B cell (primary cell): ENCODE measurements at regions not wholly inside any gene's neighbourhood (a gene's known extent, or its start where the extent isn't known, plus 50 kb on each side); places are given as distances from the start of the nearest gene placed in this dataset.

Experiments
- EZH2 ChIP-seq: IDR thresholded peaks from 2 replicates; pipeline ENCODE4 v1.6.1; 2012; ENCODE audit warnings: borderline replicate concordance, low read depth, mild to moderate bottlenecking, moderate library complexity, low read length; ENCODE audit not compliant: insufficient read depth, poor library complexity, severe bottlenecking
- TF ChIP-seq, protein P1 (sequence below): fragments of 200-600 bp; IDR thresholded peaks from one replicate; pipeline ENCODE4 v1.8.0; 2022; ENCODE audit warnings: antibody characterized with exemption, mild to moderate bottlenecking

GRCh38 chr16:76787394-76787793, 403.6 kb upstream of the MON1B start:
- TF ChIP-seq, protein P1, sequence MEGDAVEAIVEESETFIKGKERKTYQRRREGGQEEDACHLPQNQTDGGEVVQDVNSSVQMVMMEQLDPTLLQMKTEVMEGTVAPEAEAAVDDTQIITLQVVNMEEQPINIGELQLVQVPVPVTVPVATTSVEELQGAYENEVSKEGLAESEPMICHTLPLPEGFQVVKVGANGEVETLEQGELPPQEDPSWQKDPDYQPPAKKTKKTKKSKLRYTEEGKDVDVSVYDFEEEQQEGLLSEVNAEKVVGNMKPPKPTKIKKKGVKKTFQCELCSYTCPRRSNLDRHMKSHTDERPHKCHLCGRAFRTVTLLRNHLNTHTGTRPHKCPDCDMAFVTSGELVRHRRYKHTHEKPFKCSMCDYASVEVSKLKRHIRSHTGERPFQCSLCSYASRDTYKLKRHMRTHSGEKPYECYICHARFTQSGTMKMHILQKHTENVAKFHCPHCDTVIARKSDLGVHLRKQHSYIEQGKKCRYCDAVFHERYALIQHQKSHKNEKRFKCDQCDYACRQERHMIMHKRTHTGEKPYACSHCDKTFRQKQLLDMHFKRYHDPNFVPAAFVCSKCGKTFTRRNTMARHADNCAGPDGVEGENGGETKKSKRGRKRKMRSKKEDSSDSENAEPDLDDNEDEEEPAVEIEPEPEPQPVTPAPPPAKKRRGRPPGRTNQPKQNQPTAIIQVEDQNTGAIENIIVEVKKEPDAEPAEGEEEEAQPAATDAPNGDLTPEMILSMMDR = no peak
- TF ChIP-seq EZH2 = no peak
